Upper lobe of left lung (tissue), 6 donors: ENCODE measurements at regions not wholly inside any gene's neighbourhood (a gene's known extent, or its start where the extent isn't known, plus 50 kb on each side); places are given as distances from the start of the nearest gene placed in this dataset.

Source experiments
- ATAC-seq, 2 donors: fragments of 200-7000 bp; cut with Tn5 transposase; one replicate each; pipeline ENCODE4 v1.9.1; 2022; ENCODE audit warnings: mild to moderate bottlenecking in 2 of 2, moderate library complexity in 2 of 2; ENCODE audit not compliant: low FRiP score in 2 of 2
- DNase-seq, 2 donors: peaks; one replicate each; pipeline ENCODE4 v3.0.0-alpha.2; 2019 to 2020
- H3K27ac ChIP-seq, 4 donors: fragments of 200-600 bp; sonication (generic); one replicate each; pipeline ENCODE4 v1.5.1; 2016 to 2019
- H3K27me3 ChIP-seq, 4 donors: fragments of 200-600 bp; sonication (generic); one replicate each; pipeline ENCODE4 v1.5.1; 2017 to 2019
- H3K36me3 ChIP-seq, 4 donors: fragments of 200-600 bp; sonication (generic); one replicate each; pipeline ENCODE4 v1.5.1; 2016 to 2019
- H3K4me1 ChIP-seq, 4 donors: fragments of 200-600 bp; sonication (generic); one replicate each; pipeline ENCODE4 v1.5.1; 2018 to 2019
- H3K4me3 ChIP-seq, 4 donors: fragments of 200-600 bp; sonication (generic); one replicate each; pipeline ENCODE4 v1.5.1; 2017 to 2019; ENCODE audit warnings: mild to moderate bottlenecking in 2 of 4, moderate library complexity in 1 of 4
- H3K9me3 ChIP-seq, 4 donors: fragments of 200-600 bp; sonication (generic); one replicate each; pipeline ENCODE4 v1.5.1; 2018 to 2019
- EP300 ChIP-seq, 4 donors: sonication (generic); formaldehyde crosslinking; IDR thresholded peaks; one replicate each; pipeline ENCODE4 v1.5.1; 2017; ENCODE audit warnings: antibody characterized with exemption in 4 of 4, control low read depth in 2 of 4
- POLR2A ChIP-seq, 4 donors: fragments of 450-650 bp; IDR thresholded peaks; one replicate each; pipeline ENCODE4 v1.5.1; 2016 to 2017; ENCODE audit warnings: antibody characterized with exemption in 4 of 4, mild to moderate bottlenecking in 2 of 4
- POLR2AphosphoS5 ChIP-seq, 2 donors: sonication (generic); formaldehyde crosslinking; IDR thresholded peaks; one replicate each; pipeline ENCODE4 v1.5.1; 2017; ENCODE audit warnings: antibody characterized with exemption in 2 of 2
- WGBS, 2 donors: methylation state at CpG; one replicate each; pipeline ENCODE4 v1.1.5; 2017 to 2018; 5-methylcytosine and 5-hydroxymethylcytosine counted together
- TF ChIP-seq, protein P1 (sequence below), 6 experiments: fragments of 450-650 bp in 4 of 6; fragments of 200-600 bp in 2 of 6; sonication (generic) in 2 of 6; IDR thresholded peaks; one replicate each; pipeline ENCODE4 v1.5.1; 2016 to 2019; ENCODE audit warnings: antibody characterized with exemption in 6 of 6
- donor health status: DM: no; HTN: no; CAD: no; lungs with moderate emphysema.
- donor health status: DM: no; HTN: yes; CAD: no; lungs with severe emphysema.

DNA sequence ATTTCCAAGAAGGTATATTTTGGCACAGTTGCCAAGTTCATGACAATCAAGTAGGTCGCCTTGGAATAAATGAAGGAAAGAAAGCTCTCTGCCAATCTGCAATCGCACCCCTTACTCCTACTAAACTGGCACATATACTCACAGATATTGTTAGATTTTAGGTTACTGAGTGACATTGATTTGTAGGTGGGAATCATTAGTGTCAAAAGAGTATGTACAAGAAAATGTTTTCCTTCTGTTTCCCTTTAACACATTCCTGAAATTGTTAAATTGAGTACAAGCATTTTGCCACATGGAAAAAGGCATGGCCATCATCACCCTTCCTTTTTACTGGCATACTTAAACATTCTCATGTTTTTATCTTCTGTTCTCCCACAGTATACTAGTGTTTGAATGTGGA, 2868.3 kb upstream of the PCDH20 start:
- H3K4me1 ChIP-seq = no peaks in the 10 kb centered on the region
- ATAC-seq (no peak), DNase-seq (no peak)
- H3K9me3 ChIP-seq = no peaks in the 10 kb centered on the region
- H3K36me3 ChIP-seq = no peaks in the 10 kb centered on the region
- TF ChIP-seq EP300 (IDR thresholded peaks at IDR 0.05) (no peak), POLR2A (IDR thresholded peaks at IDR 0.05) (no peak), POLR2AphosphoS5 (IDR thresholded peaks at IDR 0.05) (no peak)
- TF ChIP-seq, protein P1, sequence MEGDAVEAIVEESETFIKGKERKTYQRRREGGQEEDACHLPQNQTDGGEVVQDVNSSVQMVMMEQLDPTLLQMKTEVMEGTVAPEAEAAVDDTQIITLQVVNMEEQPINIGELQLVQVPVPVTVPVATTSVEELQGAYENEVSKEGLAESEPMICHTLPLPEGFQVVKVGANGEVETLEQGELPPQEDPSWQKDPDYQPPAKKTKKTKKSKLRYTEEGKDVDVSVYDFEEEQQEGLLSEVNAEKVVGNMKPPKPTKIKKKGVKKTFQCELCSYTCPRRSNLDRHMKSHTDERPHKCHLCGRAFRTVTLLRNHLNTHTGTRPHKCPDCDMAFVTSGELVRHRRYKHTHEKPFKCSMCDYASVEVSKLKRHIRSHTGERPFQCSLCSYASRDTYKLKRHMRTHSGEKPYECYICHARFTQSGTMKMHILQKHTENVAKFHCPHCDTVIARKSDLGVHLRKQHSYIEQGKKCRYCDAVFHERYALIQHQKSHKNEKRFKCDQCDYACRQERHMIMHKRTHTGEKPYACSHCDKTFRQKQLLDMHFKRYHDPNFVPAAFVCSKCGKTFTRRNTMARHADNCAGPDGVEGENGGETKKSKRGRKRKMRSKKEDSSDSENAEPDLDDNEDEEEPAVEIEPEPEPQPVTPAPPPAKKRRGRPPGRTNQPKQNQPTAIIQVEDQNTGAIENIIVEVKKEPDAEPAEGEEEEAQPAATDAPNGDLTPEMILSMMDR (IDR thresholded peaks at IDR 0.05) = no peak
- H3K4me3 ChIP-seq = no peak overlapping the region
- H3K27me3 ChIP-seq = no peaks in the 10 kb centered on the region
- no peak overlapping the region for H3K27ac ChIP-seq
- WGBS, 2 donors = 83 to 90% methylated on average over 2 of the region's 2 CpGs

DNA sequence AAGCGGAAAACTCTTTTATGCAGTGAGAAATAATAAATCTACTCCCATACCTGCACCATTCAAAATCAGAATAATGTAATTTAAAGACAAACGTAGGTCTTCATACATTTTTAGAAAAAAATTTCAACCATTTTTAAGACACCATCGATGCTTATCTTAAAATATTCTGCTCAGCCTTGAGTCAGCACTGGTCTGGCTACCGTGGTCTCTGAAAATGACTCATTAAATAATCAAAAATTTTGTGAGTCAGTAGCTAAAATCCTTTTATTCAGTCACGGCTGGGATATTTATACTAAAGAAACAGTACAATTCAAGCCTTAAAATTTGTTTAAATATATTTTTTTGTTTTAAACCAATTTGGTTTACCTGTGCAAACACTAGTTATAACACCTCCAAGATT, 2862.8 kb upstream of the PCDH20 start:
- DNase-seq (no peak), ATAC-seq (no peak)
- Histone ChIP-seq H3K9me3 (no peaks in the 10 kb centered on the region), H3K27ac (no peak overlapping the region), H3K36me3 (no peaks in the 10 kb centered on the region), H3K4me1 (no peaks in the 10 kb centered on the region), H3K4me3 (no peak overlapping the region), H3K27me3 (no peaks in the 10 kb centered on the region)
- WGBS, 2 donors = 77 to 80% methylated on average over 5 of the region's 5 CpGs
- no peak for TF ChIP-seq EP300 (IDR thresholded peaks at IDR 0.05)
- no peak for TF ChIP-seq POLR2AphosphoS5 (IDR thresholded peaks at IDR 0.05)
- no peak for TF ChIP-seq POLR2A (IDR thresholded peaks at IDR 0.05)
- TF ChIP-seq, protein P1 (IDR thresholded peaks at IDR 0.05) = no peak

DNA sequence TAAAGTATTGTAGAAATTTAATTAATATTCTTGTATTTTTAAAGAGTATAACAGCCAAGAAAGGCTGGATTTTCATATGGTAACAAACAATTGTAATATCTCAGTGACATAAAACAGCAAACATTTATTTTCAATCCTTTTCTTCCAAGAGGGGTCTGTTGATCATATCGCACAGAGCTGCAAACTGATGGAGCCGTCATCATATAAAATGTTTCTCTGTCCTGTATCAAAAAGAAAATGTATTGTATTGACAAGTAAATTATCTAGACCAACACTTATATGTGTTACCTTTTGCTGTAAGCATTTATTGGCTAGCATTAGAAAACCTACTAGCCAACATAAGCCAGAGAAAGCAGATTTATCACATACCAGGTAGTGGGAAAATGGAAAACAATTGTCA, 2861.4 kb upstream of the PCDH20 start:
- DNase-seq (no peak), ATAC-seq (no peak)
- H3K36me3 ChIP-seq = no peaks in the 10 kb centered on the region
- no peak for TF ChIP-seq POLR2A (IDR thresholded peaks at IDR 0.05)
- TF ChIP-seq, protein P1 (IDR thresholded peaks at IDR 0.05) = no peak
- no peak for TF ChIP-seq EP300 (IDR thresholded peaks at IDR 0.05)
- TF ChIP-seq POLR2AphosphoS5 (IDR thresholded peaks at IDR 0.05) = no peak
- H3K4me3 ChIP-seq = no peak overlapping the region
- H3K27ac ChIP-seq = no peak overlapping the region
- no peaks in the 10 kb centered on the region for H3K27me3 ChIP-seq
- no peaks in the 10 kb centered on the region for H3K9me3 ChIP-seq
- 93% methylated on average over 2 of the region's 2 CpGs for WGBS, 2 donors
- no peaks in the 10 kb centered on the region for H3K4me1 ChIP-seq

DNA sequence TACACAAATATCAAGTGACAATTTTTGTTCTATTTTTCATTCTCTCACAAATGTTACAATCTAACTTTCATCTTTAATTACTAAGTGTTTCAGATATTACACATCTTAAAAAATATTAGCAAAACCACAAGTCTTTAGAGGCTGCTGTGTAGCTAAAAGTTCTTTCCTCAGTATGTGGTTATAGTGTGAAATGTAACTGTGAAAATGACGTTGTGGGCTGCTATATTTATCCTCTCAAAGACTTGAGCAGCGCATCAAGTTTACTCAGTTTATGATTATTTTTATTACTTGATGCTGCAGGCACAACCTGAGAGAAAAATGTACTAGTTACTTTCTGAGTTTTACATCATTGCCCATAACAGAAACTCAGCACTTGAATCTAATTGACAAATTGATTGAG, 2860.6 kb upstream of the PCDH20 start:
- H3K36me3 ChIP-seq = no peaks in the 10 kb centered on the region
- no peaks in the 10 kb centered on the region for H3K27me3 ChIP-seq
- DNase-seq (no peak), ATAC-seq (no peak)
- H3K4me3 ChIP-seq = no peak overlapping the region
- H3K9me3 ChIP-seq = no peaks in the 10 kb centered on the region
- 40 to 44% methylated on average over 2 of the region's 2 CpGs for WGBS, 2 donors
- no peaks in the 10 kb centered on the region for H3K4me1 ChIP-seq
- no peak overlapping the region for H3K27ac ChIP-seq
- TF ChIP-seq POLR2A (IDR thresholded peaks at IDR 0.05) = no peak

DNA sequence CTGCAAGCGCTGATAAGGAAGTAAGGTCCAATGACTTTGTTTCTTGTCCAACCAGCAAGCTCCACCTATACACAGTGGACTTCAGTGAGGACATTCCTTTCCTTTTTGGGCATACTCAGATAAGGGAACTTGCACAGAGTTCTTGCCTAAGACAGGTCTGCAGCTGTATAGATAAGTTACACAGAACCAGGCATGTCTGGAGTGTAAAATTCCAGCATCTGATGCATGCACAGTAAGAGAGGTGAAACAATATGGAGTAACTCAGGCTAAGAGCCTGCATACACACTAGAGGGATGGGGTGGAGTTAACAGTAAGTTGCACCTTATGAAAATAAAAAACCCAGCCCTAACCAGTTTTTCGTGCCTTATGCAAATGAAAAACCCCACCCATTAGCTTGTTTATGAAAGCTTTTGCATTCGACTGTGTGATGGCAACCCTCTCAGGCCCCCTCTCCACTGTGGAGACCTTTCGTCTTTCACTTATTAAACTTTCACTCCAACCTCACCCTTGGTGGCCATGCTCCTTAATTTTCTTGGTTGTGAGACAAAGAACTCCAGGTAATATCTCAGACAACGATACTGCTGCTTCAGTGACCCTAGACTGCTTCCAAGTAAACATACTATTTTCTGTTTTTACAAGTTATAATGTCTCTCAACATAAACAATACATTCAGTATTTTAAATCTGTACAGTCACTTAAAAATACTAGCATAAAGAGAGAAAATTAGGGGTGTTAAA, 2859.0 kb upstream of the PCDH20 start:
- no peak overlapping the region for H3K27ac ChIP-seq
- H3K9me3 ChIP-seq = no peaks in the 10 kb centered on the region
- H3K4me3 ChIP-seq = no peak overlapping the region
- DNase-seq (no peak), ATAC-seq (no peak)
- H3K36me3 ChIP-seq = no peaks in the 10 kb centered on the region
- WGBS, 2 donors = 81% methylated on average over 5 of the region's 5 CpGs
- no peaks in the 10 kb centered on the region for H3K27me3 ChIP-seq
- H3K4me1 ChIP-seq = no peaks in the 10 kb centered on the region
- TF ChIP-seq POLR2AphosphoS5 (IDR thresholded peaks at IDR 0.05) (no peak), POLR2A (IDR thresholded peaks at IDR 0.05) (no peak), EP300 (IDR thresholded peaks at IDR 0.05) (no peak)
- TF ChIP-seq, protein P1 (IDR thresholded peaks at IDR 0.05) = no peak
